Left lobe of liver (tissue), 2 donors: ENCODE measurements at regions not wholly inside any gene's neighbourhood (a gene's known extent, or its start where the extent isn't known, plus 50 kb on each side); places are given as distances from the start of the nearest gene placed in this dataset.
"Not testable (repeated sequence)": the region's sequence is repeated elsewhere in the genome, so short reads cannot be mapped to it uniquely, and the experiment has no call there.

Source experiments
- ATAC-seq: fragments of 200-7000 bp; cut with Tn5 transposase; one replicate; pipeline ENCODE4 v1.9.1; 2020; ENCODE audit warnings: mild to moderate bottlenecking, moderate library complexity
- DNase-seq: peaks from one replicate; pipeline ENCODE4 v3.0.0-alpha.2; 2020; ENCODE audit warnings: low spot score
- donor health status: DM: no; HTN: no; CAD: no; lungs with moderate emphysema.
- donor health status: DM: no; HTN: yes; CAD: no.

DNA sequence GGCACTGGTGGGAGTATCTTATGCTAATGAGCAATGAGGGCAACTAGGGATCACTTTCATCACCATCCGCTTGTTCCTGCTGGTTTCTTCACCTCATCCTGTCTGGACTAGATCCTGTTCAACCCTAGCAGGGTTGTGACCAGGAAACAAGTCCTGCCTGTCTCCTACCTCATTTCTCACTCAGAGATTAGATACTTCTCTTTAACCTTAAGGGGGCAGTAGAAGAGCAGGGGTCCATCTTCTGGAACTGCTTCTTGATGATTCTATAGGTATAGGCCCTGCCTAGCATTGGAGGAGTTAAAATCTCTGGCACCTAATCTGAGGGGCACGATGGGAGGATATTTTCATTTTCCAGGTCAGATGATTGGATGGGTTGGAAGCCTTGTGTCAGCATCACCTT, 415.5 kb downstream of the TGIF2LX start:
- ATAC-seq = not testable (repeated sequence)

GRCh38 chrX:90369632-90370031, 447.9 kb downstream of the TGIF2LX start:
- DNase-seq, ATAC-seq: not testable (repeated sequence)

More for the DNA sequence above, 415.5 kb downstream of the TGIF2LX start:
- not testable (repeated sequence) for DNase-seq

- not testable (repeated sequence) for ATAC-seq, DNase-seq
These were observed 476.3 kb downstream of the TGIF2LX start for GRCh38 chrX:90398020-90398419.

- not testable (repeated sequence) for DNase-seq, ATAC-seq
These were observed 480.5 kb downstream of the TGIF2LX start for GRCh38 chrX:90402169-90402568.

GRCh38 chrX:90403859-90404258, 482.2 kb downstream of the TGIF2LX start:
- not testable (repeated sequence) for DNase-seq, ATAC-seq

DNA sequence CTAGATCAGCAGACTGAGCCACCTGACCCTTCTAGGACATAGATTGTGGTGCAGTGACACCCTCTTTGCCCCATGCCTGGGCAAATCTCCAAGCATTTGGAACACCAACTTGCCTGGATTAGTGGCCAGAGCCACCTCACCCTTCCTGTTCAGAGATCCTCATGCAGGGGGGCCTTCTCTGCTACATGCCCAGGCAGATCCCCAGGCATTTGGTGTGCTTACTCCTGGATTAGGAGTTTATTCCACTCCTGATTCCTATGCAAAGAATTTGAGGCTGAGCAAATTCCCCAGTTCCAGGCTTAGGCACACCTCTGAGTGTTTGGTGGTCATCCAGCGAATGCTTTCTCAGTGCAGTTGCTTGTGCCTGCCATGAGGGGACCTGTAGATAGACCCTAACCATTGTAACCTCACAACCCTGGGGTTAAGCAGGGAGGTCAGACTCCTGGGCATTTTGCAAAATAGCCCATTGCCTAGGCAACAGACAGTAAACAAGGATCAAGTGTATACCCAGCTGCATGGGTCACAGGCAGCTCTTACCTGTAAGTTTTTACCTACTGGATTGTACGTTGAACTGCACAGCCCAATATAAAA, 483.2 kb downstream of the TGIF2LX start:
- DNase-seq, ATAC-seq: not testable (repeated sequence)

DNA sequence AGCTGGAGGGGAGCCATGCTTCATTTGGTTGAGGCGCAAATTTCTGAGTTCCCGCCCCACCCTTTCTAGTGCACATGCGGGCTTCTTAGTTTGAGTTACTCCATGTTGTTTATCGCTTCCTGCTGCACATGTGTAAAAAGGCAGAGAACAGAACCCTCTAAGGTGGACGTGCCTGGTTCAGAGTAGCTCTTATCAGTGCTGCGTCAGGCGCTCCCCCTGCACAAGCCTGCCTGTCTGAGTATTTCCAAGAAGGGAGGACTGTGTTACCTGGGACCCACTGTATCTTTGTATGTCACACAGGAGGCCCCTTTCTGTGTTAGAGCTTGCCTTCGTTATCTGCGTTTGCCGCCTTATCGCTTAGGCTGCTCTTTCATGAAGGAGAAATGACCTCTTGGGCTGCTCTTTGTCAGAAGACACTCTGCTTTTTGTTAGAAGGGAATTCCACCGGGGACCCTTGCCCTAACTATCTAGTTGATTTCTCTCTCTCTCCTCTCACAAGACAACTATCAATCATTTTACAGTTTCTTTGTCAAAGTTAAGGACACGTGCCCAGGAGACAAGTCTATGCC, 532.1 kb downstream of the TGIF2LX start:
- ATAC-seq, DNase-seq: not testable (repeated sequence)

DNA sequence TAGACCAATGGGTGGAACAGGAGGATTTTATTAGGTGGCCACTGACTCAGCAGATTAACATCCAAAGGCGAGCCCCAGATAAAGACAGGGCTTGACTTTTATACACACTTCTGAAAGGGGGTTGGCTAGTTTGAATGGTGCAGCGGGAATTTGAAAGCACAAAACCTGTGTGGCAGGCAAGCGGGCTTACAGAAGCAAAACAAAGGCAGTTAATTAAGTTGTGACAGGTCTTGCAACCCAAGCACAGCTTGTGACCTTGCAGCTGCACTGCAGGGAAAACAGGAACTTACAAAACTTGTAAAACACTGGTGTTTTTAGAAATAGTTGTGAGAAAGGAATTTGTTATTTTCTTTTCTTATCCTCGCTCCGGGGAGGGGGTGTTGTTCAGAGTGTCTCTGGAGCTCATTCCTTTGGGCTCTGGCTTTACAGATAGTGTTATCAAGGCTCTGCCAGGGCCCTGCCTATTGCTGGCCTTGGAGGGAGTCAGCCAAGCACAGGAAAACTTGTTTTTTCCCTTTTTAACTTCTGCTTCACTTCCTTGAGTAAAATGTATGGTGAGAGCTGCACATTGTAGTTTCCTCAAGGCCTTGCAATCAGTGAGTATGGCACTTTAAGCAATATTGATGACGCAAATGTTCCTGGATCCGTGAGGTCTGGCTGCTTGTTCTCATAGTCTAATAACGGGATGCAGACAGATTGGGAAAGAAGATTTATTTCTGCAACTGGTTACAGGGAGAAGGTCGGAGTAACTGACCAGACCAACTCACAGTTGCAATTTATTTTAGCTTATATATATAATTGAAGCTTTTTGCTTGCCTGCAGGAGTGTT, 536.6 kb downstream of the TGIF2LX start:
- not testable (repeated sequence) for DNase-seq
- ATAC-seq = peak; percentile 41

DNA sequence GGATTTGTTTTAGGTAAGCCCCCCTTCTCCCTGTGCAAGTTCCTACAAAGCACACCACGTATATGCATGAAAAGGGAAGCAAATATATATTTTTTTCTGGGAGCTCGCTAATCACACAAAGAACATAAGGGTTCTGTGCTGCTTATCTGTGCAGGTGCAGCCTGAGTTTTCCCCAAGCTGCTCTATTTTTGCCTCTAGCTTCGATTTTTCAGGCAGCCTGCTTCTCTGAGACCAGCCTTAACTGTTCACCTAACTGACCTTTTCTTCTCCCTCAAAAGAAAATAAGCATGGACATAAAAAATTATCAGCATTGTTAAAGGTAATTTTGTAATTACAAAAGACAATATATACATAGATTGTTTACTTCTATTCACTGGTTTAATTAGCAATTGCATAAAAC, 552.7 kb downstream of the TGIF2LX start:
- ATAC-seq, DNase-seq: not testable (repeated sequence)

DNA sequence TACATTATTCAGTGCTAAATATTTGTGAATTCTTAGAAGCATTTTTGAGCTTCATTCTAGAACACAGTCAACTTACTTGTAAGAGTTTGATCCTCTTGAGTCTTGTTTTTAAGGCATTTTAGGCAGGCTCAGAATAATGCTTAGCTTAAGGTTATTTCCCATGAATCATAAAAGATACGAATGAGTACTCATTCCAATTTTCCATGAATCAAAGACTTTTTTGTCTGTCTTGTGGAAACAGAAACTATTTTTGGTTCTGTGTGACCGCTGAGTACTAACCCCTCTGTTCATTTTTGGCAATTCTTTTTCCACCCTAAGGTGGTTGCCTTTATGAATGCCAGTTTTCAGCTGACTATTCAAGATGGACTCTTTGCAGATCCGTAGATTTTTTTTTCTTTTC, 563.7 kb downstream of the TGIF2LX start:
- ATAC-seq, DNase-seq: not testable (repeated sequence)

DNA sequence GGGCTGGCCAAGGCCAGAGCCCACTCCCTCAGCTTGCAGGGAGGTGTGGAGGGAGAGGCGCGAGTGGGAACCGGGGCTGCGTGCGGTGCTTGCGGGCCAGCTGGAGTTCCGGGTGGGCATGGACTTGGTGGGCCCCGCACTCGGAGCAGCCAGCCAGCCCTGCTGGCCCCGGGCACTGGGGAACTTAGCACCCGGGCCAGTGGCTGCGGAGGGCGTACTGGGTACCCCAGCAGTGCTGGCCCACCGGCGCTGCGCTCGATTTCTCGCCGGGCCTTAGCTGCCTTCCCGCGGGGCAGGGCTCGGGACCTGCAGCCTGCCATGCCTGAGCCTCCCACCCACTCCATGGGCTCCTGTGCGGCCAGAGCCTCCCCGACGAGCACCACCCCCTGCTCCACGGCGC, 599.6 kb downstream of the TGIF2LX start:
- DNase-seq, ATAC-seq: not testable (repeated sequence)

DNA sequence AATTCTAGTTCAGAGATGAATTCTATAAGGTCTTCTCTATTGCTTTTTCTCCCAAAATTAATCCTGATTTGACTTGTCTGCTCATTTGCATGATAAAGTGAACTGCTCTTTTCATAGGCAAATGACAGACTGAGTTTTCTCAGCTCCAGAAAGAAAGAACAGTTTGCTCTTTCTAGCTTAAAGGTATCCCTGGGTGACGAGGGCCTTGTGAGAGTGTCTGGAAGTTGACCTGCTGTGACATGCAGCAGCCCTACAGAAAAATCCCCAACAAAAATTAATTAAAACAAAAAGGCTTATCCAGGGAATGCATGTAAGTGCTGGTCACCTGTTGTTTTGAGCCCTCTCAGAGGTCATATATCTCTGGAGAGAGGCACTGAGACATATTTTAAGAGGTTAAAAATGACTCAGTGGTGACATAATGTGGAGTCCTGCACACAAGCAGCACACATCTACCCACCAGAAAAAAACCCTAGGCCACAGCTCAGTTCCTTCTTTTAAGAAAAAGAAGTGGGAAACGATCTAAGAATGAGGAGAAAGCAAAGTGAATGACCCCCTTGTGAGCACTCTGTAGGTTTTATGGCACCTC, 602.8 kb downstream of the TGIF2LX start:
- not testable (repeated sequence) for DNase-seq, ATAC-seq
